Neural progenitor cell (in vitro differentiated cells): ENCODE measurements at regions not wholly inside any gene's neighbourhood (a gene's known extent, or its start where the extent isn't known, plus 50 kb on each side); places are given as distances from the start of the nearest gene placed in this dataset.

Experiments
- CTCF ChIP-seq: fragments of 200-600 bp; sonication (generic); IDR thresholded peaks from 2 replicates; pipeline ENCODE4 v1.5.1; 2017; ENCODE audit warnings: antibody characterized with exemption, mild to moderate bottlenecking
- EZH2 ChIP-seq: fragments of 200-600 bp; sonication (generic); IDR thresholded peaks from 2 replicates; pipeline ENCODE4 v1.6.1; 2017; ENCODE audit warnings: antibody characterized with exemption, mild to moderate bottlenecking, moderate library complexity
- EZH2phosphoT487 ChIP-seq: fragments of 200-600 bp; sonication (generic); IDR thresholded peaks from 2 replicates; pipeline ENCODE4 v1.6.1; 2017; ENCODE audit warnings: antibody characterized with exemption

DNA sequence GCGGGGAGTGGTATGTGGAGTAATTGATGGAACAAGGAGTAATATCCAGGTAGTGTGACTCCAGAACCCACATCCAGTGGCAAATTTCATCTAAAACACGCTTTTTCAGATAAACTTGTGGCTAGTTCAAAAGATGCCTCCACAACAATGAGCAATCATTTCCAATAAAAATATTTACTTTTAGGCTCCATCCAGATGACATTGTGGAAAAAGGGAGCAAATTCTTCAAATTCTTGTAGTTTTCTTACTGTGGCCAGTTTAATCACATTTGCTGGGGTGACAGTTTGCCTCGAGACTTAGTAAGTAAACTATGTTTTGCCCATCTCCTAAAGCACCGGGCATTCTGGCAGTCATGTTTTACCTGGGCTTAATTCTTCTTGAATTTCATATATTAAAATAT is 243.6 kb downstream of the IRS1 start:
- TF ChIP-seq CTCF: no peak
- TF ChIP-seq EZH2: no peak
- no peak for TF ChIP-seq EZH2phosphoT487
